ENCODE measurements at regions not wholly inside any gene's neighbourhood (a gene's known extent, or its start where the extent isn't known, plus 50 kb on each side); places are given as distances from the start of the nearest gene placed in this dataset.

GRCh38 chr17:33932996-33933395 lies 322.1 kb upstream of the CCL2 start:
- no peak for DNase-seq
- peaks cover 21% of the 10 kb centered on the region for H3K4me1 ChIP-seq
- TF ChIP-seq CTCF (IDR thresholded peaks at IDR 0.05; ENCODE audit: low read depth, low read length), result no peak
- H3K9me3 ChIP-seq, result no peaks in the 10 kb centered on the region
- H3K4me3 ChIP-seq (ENCODE audit: low read depth, low read length), result no peak overlapping the region
- no peaks in the 10 kb centered on the region for H3K27me3 ChIP-seq
- no peaks in the 10 kb centered on the region for H3K36me3 ChIP-seq

- Histone ChIP-seq H3K27me3 (no peaks in the 10 kb centered on the region), H3K36me3 (no peaks in the 10 kb centered on the region), H3K9me3 (no peaks in the 10 kb centered on the region), H3K4me1 (peaks cover 19% of the 10 kb centered on the region), H3K4me3 (ENCODE audit: low read depth, low read length) (no peak overlapping the region)
- DNase-seq, result no peak
- TF ChIP-seq CTCF (IDR thresholded peaks at IDR 0.05; ENCODE audit: low read depth, low read length), result no peak
These were observed 321.5 kb upstream of the CCL2 start for GRCh38 chr17:33933576-33933975.

- no peak for DNase-seq
- H3K4me3 ChIP-seq (ENCODE audit: low read depth, low read length), result no peak overlapping the region
- H3K9me3 ChIP-seq, result no peaks in the 10 kb centered on the region
These were observed 320.4 kb upstream of the CCL2 start for GRCh38 chr17:33934696-33935095.

GRCh38 chr17:33935822-33936221 lies 319.3 kb upstream of the CCL2 start:
- Histone ChIP-seq H3K4me3 (ENCODE audit: low read depth, low read length) (no peak overlapping the region), H3K9me3 (no peaks in the 10 kb centered on the region), H3K4me1 (peaks cover 23% of the 10 kb centered on the region), H3K36me3 (no peaks in the 10 kb centered on the region), H3K27me3 (no peaks in the 10 kb centered on the region)
- no peak for TF ChIP-seq CTCF (IDR thresholded peaks at IDR 0.05; ENCODE audit: low read depth, low read length)
- DNase-seq, result no peak

More at GRCh38 chr17:33934696-33935095, 320.4 kb upstream of the CCL2 start:
- TF ChIP-seq CTCF (IDR thresholded peaks at IDR 0.05; ENCODE audit: low read depth, low read length), result no peak
- Histone ChIP-seq H3K27me3 (no peaks in the 10 kb centered on the region), H3K4me1 (peaks cover 19% of the 10 kb centered on the region), H3K36me3 (no peaks in the 10 kb centered on the region)

- H3K4me3 ChIP-seq (ENCODE audit: low read depth, low read length), result no peak overlapping the region
- DNase-seq, result no peak
- no peaks in the 10 kb centered on the region for H3K27me3 ChIP-seq
- H3K36me3 ChIP-seq, result no peaks in the 10 kb centered on the region
- H3K9me3 ChIP-seq, result no peaks in the 10 kb centered on the region
- no peak for TF ChIP-seq CTCF (IDR thresholded peaks at IDR 0.05; ENCODE audit: low read depth, low read length)
- H3K4me1 ChIP-seq, result peaks cover 16% of the 10 kb centered on the region
These were observed 318.3 kb upstream of the CCL2 start for GRCh38 chr17:33936764-33937163.

GRCh38 chr17:33939959-33940358 lies 315.1 kb upstream of the CCL2 start:
- H3K4me3 ChIP-seq (ENCODE audit: low read depth, low read length), result no peak overlapping the region
- no peaks in the 10 kb centered on the region for H3K27me3 ChIP-seq
- H3K4me1 ChIP-seq, result peaks cover 28% of the 10 kb centered on the region
- no peak for TF ChIP-seq CTCF (IDR thresholded peaks at IDR 0.05; ENCODE audit: low read depth, low read length)
- no peaks in the 10 kb centered on the region for H3K9me3 ChIP-seq
- H3K36me3 ChIP-seq, result no peaks in the 10 kb centered on the region
- no peak for DNase-seq
